ENCODE measurements at regions not wholly inside any gene's neighbourhood (a gene's known extent, or its start where the extent isn't known, plus 50 kb on each side); places are given as distances from the start of the nearest gene placed in this dataset.

- no peak for TF ChIP-seq EZH2 (IDR thresholded peaks at IDR 0.05; ENCODE audit: low read length, unreplicated experiment)
- no peak for TF ChIP-seq CTCF (conservative IDR thresholded peaks at IDR 0.05; ENCODE audit: low read depth, low read length)
- TF ChIP-seq EZH2phosphoT487 (IDR thresholded peaks at IDR 0.05; ENCODE audit: borderline replicate concordance, low read length): no peak
Observed at GRCh38 chr5:72677447-72677846, 139.0 kb upstream of the TNPO1 start.

Measured in PC-3 (cell line).